Dermis microvascular lymphatic vessel endothelial cell (primary cell): ENCODE measurements at regions not wholly inside any gene's neighbourhood (a gene's known extent, or its start where the extent isn't known, plus 50 kb on each side); places are given as distances from the start of the nearest gene placed in this dataset.
"Not testable (repeated sequence)": the region's sequence is repeated elsewhere in the genome, so short reads cannot be mapped to it uniquely, and the experiment has no call there.

Experiments used
- DNase-seq, 2 donors: peaks; one replicate each; pipeline versions ENCODE4 v3.0.0 to v3.0.0-alpha.2; 2010; ENCODE audit warnings: low read depth in 2 of 2

GRCh38 chr7:20839196-20839735 lies 52.6 kb upstream of the SP8 start:
- no peak for DNase-seq

DNA sequence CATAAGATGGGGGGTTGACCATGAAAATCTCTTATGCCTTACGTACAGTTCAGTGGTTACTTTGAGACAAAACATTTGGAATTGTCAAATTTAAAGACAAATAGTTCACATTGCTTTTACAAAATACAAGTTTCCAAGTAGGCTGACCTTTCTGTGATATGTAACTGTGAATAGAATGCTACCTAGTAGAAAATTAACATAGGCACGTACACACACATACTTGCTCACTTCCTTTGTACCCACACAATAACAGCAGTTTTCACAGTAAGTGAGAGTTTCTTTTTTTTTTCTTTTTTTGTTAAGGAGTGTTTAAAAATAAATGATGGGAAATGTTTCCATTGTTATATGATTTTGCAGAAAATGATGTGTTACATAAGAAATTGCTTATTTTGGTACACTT lies 53.3 kb upstream of the SP8 start:
- no peak for DNase-seq

- no peak for DNase-seq
Measured at GRCh38 chr7:20846791-20847190, 60.1 kb upstream of the SP8 start.

GRCh38 chr7:20858951-20859350 lies 72.3 kb upstream of the SP8 start:
- no peak for DNase-seq

DNA sequence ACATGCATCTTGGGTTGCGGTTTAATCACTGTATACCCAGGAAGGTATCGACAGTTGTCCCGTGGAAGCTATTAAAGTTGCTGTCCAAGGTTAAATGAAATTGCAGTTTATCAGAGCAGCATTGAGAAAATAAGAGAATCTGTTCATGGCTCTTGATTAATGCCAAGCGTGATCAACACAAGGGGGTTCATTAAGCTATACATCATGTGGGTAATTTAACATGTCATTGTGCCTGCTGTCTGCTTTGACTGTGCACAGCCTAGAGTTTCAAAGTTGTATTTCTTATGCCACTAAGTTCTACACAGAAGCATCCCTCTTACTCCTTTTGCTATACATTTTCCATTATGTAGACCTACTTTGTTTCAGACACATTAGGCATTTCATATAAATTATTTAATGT lies 74.8 kb upstream of the SP8 start:
- no peak for DNase-seq

DNA sequence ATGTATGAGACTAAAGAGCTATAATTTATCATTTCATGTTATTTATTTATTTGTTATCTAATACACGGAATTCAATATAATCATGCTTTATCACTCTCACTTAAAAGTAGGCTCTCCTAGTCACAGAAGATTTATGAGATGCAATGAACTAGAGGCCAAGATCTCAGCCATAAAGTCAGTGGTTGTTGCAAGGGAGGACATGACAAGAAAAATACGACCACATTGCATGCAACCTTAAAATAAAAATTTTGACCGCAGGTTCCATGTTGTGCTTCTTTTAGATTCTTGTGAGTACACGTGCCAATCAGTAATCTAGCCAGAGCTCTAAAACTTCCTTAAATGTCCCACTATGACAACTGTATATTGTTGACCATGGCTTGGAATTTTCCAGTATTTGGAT lies 75.9 kb upstream of the SP8 start:
- no peak for DNase-seq

- no peak for DNase-seq
Measured at GRCh38 chr7:20864221-20864620, 77.5 kb upstream of the SP8 start.

- DNase-seq: no peak
Measured at GRCh38 chr7:20865684-20866083, 79.0 kb upstream of the SP8 start.

GRCh38 chr7:20870977-20871376 lies 84.3 kb upstream of the SP8 start:
- no peak for DNase-seq

DNA sequence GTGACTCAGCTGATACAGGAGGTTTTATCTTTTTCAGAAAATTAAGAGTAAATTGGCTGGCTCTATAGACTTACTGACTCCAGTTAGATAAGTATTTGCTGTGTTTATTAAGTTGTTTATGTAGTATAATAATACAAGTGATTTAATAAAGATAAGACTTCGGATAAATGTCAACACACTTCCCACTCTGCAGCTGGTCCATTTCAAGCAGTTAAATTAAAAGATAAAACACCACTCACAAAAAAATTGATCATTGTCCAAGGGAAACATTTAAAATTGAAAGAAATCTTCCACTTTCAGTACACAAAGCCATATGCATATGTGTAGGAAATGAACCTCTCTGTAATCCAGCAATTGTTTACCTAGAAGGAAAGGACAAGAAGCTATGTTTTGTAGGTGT lies 106.1 kb upstream of the SP8 start:
- DNase-seq: no peak

DNA sequence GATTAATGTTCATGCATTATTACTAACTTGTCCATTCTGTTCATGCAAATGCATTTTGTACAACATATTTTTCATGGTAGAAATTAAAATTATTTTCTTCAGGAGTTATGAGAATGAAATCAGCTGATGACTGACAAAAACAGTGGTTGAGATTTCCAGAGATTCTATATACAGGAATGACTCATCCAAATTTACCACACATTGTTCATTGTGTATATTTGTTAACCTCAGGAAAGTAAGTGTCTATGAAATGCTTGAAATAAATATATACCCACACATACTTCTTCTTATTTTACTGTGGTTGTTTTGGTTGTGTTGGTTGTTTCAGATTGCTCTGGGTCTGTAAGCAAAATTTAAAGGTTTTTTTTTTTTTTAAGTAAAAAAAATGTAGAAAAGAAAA lies 108.1 kb upstream of the SP8 start:
- no peak for DNase-seq

GRCh38 chr7:20895563-20895962 lies 108.9 kb upstream of the SP8 start:
- DNase-seq: no peak

DNA sequence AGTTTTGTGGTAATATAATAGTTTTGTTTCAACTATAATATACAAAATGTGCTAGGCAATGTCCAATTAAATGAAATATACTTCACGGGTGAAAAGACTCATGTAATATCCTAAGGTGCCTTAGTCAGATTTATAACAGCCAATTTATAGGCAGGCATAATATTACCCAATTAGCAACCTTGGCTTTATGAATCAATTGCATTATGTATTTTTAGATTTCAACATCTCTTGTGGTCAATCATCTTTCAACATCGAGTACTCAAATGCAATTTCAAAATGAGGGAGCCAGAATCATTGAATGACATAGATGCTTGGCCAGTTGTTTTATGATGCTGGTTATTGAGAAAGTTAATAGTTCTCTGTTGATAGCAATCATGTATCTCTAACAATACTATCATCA lies 110.3 kb upstream of the SP8 start:
- no peak for DNase-seq

- no peak for DNase-seq
Measured at GRCh38 chr7:20906801-20907453, 120.2 kb upstream of the SP8 start.

- no peak for DNase-seq
Measured at GRCh38 chr7:20911081-20911480, 124.4 kb upstream of the SP8 start.

DNA sequence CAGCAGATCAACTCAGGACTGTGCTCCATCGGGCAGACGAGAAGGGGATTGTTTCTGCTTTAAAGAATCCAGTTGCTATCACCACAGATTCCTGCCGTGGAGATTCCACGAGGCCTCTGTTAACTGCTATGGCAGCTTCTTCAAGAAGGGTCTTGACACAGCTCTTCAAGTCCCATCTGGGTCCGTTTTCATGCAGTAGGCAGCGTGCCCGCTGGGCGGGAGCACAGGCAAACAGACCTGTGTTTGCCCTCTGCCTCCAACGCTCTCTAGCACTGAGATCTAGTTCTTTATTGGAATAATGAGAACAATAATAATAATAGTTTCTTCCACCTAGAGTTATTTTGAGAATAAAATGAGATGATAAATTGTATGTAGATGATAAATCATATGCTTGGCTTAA lies 127.2 kb upstream of the SP8 start:
- no peak for DNase-seq

- DNase-seq: no peak
Measured at GRCh38 chr7:20916311-20916710, 129.6 kb upstream of the SP8 start.

- DNase-seq: no peak
Measured at GRCh38 chr7:20917603-20918002, 130.9 kb upstream of the SP8 start.

- no peak for DNase-seq
Measured at GRCh38 chr7:20918156-20918555, 131.5 kb upstream of the SP8 start.

GRCh38 chr7:20927178-20927577 lies 140.5 kb upstream of the SP8 start:
- DNase-seq: not testable (repeated sequence)

- DNase-seq: no peak
Measured at GRCh38 chr7:20927976-20928375, 141.3 kb upstream of the SP8 start.

GRCh38 chr7:20929199-20929598 lies 142.5 kb upstream of the SP8 start:
- DNase-seq: no peak

- DNase-seq: no peak
Measured at GRCh38 chr7:20931739-20932138, 145.1 kb upstream of the SP8 start.
